IMR-90 (cell line): ENCODE measurements at regions not wholly inside any gene's neighbourhood (a gene's known extent, or its start where the extent isn't known, plus 50 kb on each side); places are given as distances from the start of the nearest gene placed in this dataset.

Source experiments
- ATAC-seq: fragments of 200-7000 bp; cut with Tn5 transposase; 2 replicates; pipeline ENCODE4 v1.9.1; 2020; ENCODE audit warnings: low read depth, mild to moderate bottlenecking, moderate library complexity
- BruUV-seq: library from RNA; stranded (reverse); fragments of 400-500 nt; replicated peaks from 2 replicates; lab custom pipeline; 2021; lab: Mats Ljungman, UMichigan
- CTCF ChIA-PET: fragments of 300-600 bp; formaldehyde crosslinking; extraction: SDS; loops from one replicate; lab custom pipeline; 2021; ENCODE audit warnings: antibody characterized with exemption; lab: Yijun Ruan, JAX
- POLR2A ChIA-PET: fragments of 300-600 bp; sonication (Branson Sonifier 250); formaldehyde crosslinking; loops from one replicate; lab custom pipeline; 2022; ENCODE audit warnings: antibody characterized with exemption; ENCODE audit not compliant: unreplicated experiment; lab: Charles Lee
- DNase-seq: peaks from one replicate; pipeline ENCODE4 v3.0.0; 2013
- H2AFZ ChIP-seq: replicated peaks from 2 replicates; pipeline ENCODE3; 2013; ENCODE audit warnings: low read length, mild to moderate bottlenecking; ENCODE audit not compliant: poor library complexity
- H2AK5ac ChIP-seq: 2 replicates; pipeline ENCODE4 v1.6.1; 2013; ENCODE audit warnings: low read depth, low read length, inconsistent platforms
- H2AK9ac ChIP-seq: replicated peaks from 2 replicates; pipeline ENCODE3; 2013; ENCODE audit warnings: mild to moderate bottlenecking, low read depth, low read length, moderate library complexity; ENCODE audit not compliant: poor library complexity
- H2BK120ac ChIP-seq: 2 replicates; pipeline ENCODE4 v1.6.1; 2013; ENCODE audit warnings: low read depth, low read length, inconsistent platforms
- H2BK15ac ChIP-seq: 3 replicates; pipeline ENCODE4 v1.6.1; 2013; ENCODE audit warnings: low read depth, low read length, inconsistent platforms
- H2BK20ac ChIP-seq: 2 replicates; pipeline ENCODE4 v1.6.1; 2013; ENCODE audit warnings: low read depth, mild to moderate bottlenecking, inconsistent platforms, low read length, moderate library complexity
- H2BK5ac ChIP-seq: 2 replicates; pipeline ENCODE4 v1.6.1; 2013; ENCODE audit warnings: mild to moderate bottlenecking, low read depth, low read length, inconsistent platforms; ENCODE audit not compliant: poor library complexity, severe bottlenecking
- H3K14ac ChIP-seq: replicated peaks from 2 replicates; pipeline ENCODE4 v1.6.1; 2013; ENCODE audit warnings: low read depth, low read length, inconsistent platforms
- H3K18ac ChIP-seq: 2 replicates; pipeline ENCODE4 v1.6.1; 2013; ENCODE audit warnings: low read depth, low read length, control low read depth
- H3K23ac ChIP-seq: 2 replicates; pipeline ENCODE4 v1.6.1; 2013; ENCODE audit warnings: low read depth, low read length, inconsistent platforms
- H3K27ac ChIP-seq: 2 replicates; pipeline ENCODE4 v1.5.1; 2013; ENCODE audit warnings: mild to moderate bottlenecking, control low read depth, low read length; ENCODE audit not compliant: insufficient read depth
- H3K27me3 ChIP-seq: 2 replicates; pipeline ENCODE4 v1.6.1; 2013; ENCODE audit warnings: low read length; ENCODE audit not compliant: control insufficient read depth, insufficient read depth
- H3K36me3 ChIP-seq: 2 replicates; pipeline ENCODE4 v1.6.1; 2013; ENCODE audit warnings: low read length, mixed read lengths; ENCODE audit not compliant: control insufficient read depth, insufficient read depth
- H3K4ac ChIP-seq: 2 replicates; pipeline ENCODE4 v1.6.1; 2013; ENCODE audit warnings: low read depth, low read length, inconsistent platforms
- H3K4me1 ChIP-seq: 2 replicates; pipeline ENCODE4 v1.6.1; 2013; ENCODE audit warnings: low read length, mixed read lengths; ENCODE audit not compliant: control insufficient read depth, insufficient read depth
- H3K4me2 ChIP-seq: 2 replicates; pipeline ENCODE4 v1.6.1; 2013; ENCODE audit warnings: low read depth, mild to moderate bottlenecking, control low read depth, low read length, moderate library complexity
- H3K4me3 ChIP-seq: 2 replicates; pipeline ENCODE4 v1.5.1; 2013; ENCODE audit warnings: low read depth, mild to moderate bottlenecking, control low read depth, low read length, moderate library complexity; ENCODE audit not compliant: insufficient read depth
- H3K56ac ChIP-seq: 2 replicates; pipeline ENCODE4 v1.6.1; 2013; ENCODE audit warnings: low read length, inconsistent platforms; ENCODE audit not compliant: insufficient read depth; ENCODE audit errors: extremely low read depth
- H3K79me1 ChIP-seq, 2 experiments: 2 replicates each; pipeline ENCODE4 v1.6.1; 2013; ENCODE audit warnings: low read length in 2 of 2, inconsistent platforms in 1 of 2, low read depth in 1 of 2
- H3K9ac ChIP-seq: 2 replicates; pipeline ENCODE4 v1.6.1; 2013; ENCODE audit warnings: low read depth, low read length, control low read depth
- H3K9me1 ChIP-seq: 2 replicates; pipeline ENCODE4 v1.6.1; 2013; ENCODE audit warnings: low read length, inconsistent platforms; ENCODE audit not compliant: insufficient read depth
- H3K9me3 ChIP-seq: 2 replicates; pipeline ENCODE4 v1.6.1; 2013; ENCODE audit warnings: low read length; ENCODE audit not compliant: control insufficient read depth, insufficient read depth
- H4K20me1 ChIP-seq: 2 replicates; pipeline ENCODE4 v1.6.1; 2013; ENCODE audit warnings: low read length, inconsistent platforms; ENCODE audit not compliant: insufficient read depth
- H4K5ac ChIP-seq: 2 replicates; pipeline ENCODE4 v1.6.1; 2013; ENCODE audit warnings: mild to moderate bottlenecking, low read depth, low read length, control low read depth
- H4K8ac ChIP-seq, 2 experiments: 2 replicates each; pipeline ENCODE4 v1.6.1; 2013; ENCODE audit warnings: low read depth in 2 of 2, low read length in 2 of 2, control low read depth in 1 of 2, inconsistent platforms in 1 of 2
- H4K91ac ChIP-seq: 2 replicates; pipeline ENCODE4 v1.6.1; 2013; ENCODE audit warnings: low read depth, low read length, inconsistent platforms; ENCODE audit not compliant: insufficient read depth
- BHLHE40 ChIP-seq: fragments of 150-350 bp; IDR thresholded peaks from 2 replicates; pipeline ENCODE4 v1.6.1; 2016; ENCODE audit warnings: mild to moderate bottlenecking, low read depth, low read length
- CEBPB ChIP-seq: IDR thresholded peaks from 2 replicates; pipeline ENCODE4 v1.6.1; 2012; ENCODE audit warnings: low read depth, low read length, improper control_type of control experiment
- CTCF ChIP-seq: conservative IDR thresholded peaks from 2 replicates; pipeline ENCODE4 v1.5.1; 2012; ENCODE audit warnings: mild to moderate bottlenecking, low read depth, low read length, improper control_type of control experiment
- ELK1 ChIP-seq: fragments of 150-350 bp; IDR thresholded peaks from 2 replicates; pipeline ENCODE4 v1.6.1; 2016; ENCODE audit warnings: low read depth, mild to moderate bottlenecking, low read length, moderate library complexity, borderline replicate concordance
- FOS ChIP-seq: fragments of 150-350 bp; IDR thresholded peaks from 2 replicates; pipeline ENCODE4 v1.6.1; 2016; ENCODE audit warnings: low read depth, low read length
- MAFK ChIP-seq: IDR thresholded peaks from 2 replicates; pipeline ENCODE4 v1.6.1; 2012; ENCODE audit warnings: low read depth, low read length, improper control_type of control experiment
- MAZ ChIP-seq: IDR thresholded peaks from 2 replicates; pipeline ENCODE4 v1.6.1; 2012; ENCODE audit warnings: low read depth, mild to moderate bottlenecking, low read length, improper control_type of control experiment, moderate library complexity, borderline replicate concordance
- MXI1 ChIP-seq: IDR thresholded peaks from 2 replicates; pipeline ENCODE4 v1.6.1; 2012; ENCODE audit warnings: low read depth, mild to moderate bottlenecking, low read length, moderate library complexity, borderline replicate concordance
- NFE2L2 ChIP-seq: fragments of 150-350 bp; IDR thresholded peaks from 2 replicates; pipeline ENCODE4 v1.6.1; 2016; ENCODE audit warnings: low read depth, mild to moderate bottlenecking, low read length
- POLR2A ChIP-seq: IDR thresholded peaks from 2 replicates; pipeline ENCODE4 v1.6.1; 2012; ENCODE audit warnings: mild to moderate bottlenecking, low read depth, low read length
- RAD21 ChIP-seq: IDR thresholded peaks from 2 replicates; pipeline ENCODE4 v1.6.1; 2012; ENCODE audit warnings: low read length, improper control_type of control experiment
- RFX5 ChIP-seq: IDR thresholded peaks from 2 replicates; pipeline ENCODE4 v1.8.0; 2012; ENCODE audit warnings: low read depth, mild to moderate bottlenecking, low read length, moderate library complexity
- SMC3 ChIP-seq: fragments of 150-350 bp; IDR thresholded peaks from 2 replicates; pipeline ENCODE4 v1.6.1; 2016; ENCODE audit warnings: low read depth, mild to moderate bottlenecking, antibody characterized with exemption, low read length, moderate library complexity
- USF2 ChIP-seq: fragments of 150-350 bp; IDR thresholded peaks from 2 replicates; pipeline ENCODE4 v1.6.1; 2017; ENCODE audit warnings: mild to moderate bottlenecking, antibody characterized with exemption, low read length, low read depth
- WGBS, 2 experiments: methylation state at CpG; one replicate each; pipeline versions ENCODE4 v1.1.5 to v1.1.7; 2013; ENCODE audit warnings: missing lambda C conversion rate in 2 of 2; ENCODE audit not compliant: insufficient read length in 1 of 2; ENCODE audit errors: extremely low coverage in 2 of 2; 5-methylcytosine and 5-hydroxymethylcytosine counted together
- dilution Hi-C: fragments of 300-500 bp; cut with HindIII; formaldehyde crosslinking; loops from one replicate; pipeline ENCODE4 v1.14.3; 2018; ENCODE audit warnings: low sequenced_read_pairs; ENCODE audit not compliant: unreplicated experiment
- in situ Hi-C: fragments of 300-500 bp; cut with MboI; formaldehyde crosslinking; loops from 3 replicates; pipeline ENCODE4 v1.14.3; 2019; ENCODE audit warnings: low sequenced_read_pairs, inconsistent platforms, mixed read lengths
- intact Hi-C: fragments of 100-400 bp; cut with micrococcal nuclease; formaldehyde crosslinking; loops from 2 replicates; pipeline ENCODE4 v1.10.0; 2022

GRCh38 chr21:38725196-38726157 is 80.3 kb upstream of the ETS2 start:
- H4K5ac ChIP-seq, result no peak overlapping the region
- CTCF ChIA-PET, result no interaction called here
- no peak overlapping the region for H3K23ac ChIP-seq
- H3K4me3 ChIP-seq, result no peak overlapping the region
- no peak overlapping the region for H2AK5ac ChIP-seq
- H3K4me2 ChIP-seq, result no peak overlapping the region
- no peak overlapping the region for H3K56ac ChIP-seq
- H3K14ac ChIP-seq, result no peak overlapping the region
- peaks cover 13% of the 10 kb centered on the region for H3K9me3 ChIP-seq
- H3K18ac ChIP-seq, result no peak overlapping the region
- no peak overlapping the region for H3K9ac ChIP-seq
- H2BK5ac ChIP-seq, result no peak overlapping the region
- in situ Hi-C loops (no loop called here), dilution Hi-C loops (no loop called here), intact Hi-C loops (no loop called here)
- BruUV-seq, result no TSS peak
- H2AFZ ChIP-seq, result no peak overlapping the region
- no peaks in the 10 kb centered on the region for H3K79me1 ChIP-seq
- DNase-seq, result no peak
- POLR2A ChIA-PET, result interaction anchor here (0.6 kb wide), 1 partner anchor 295 kb away, joined by 3 read pairs; no protein-coding TSS in a partner anchor
- TF ChIP-seq RAD21 (no peak), BHLHE40 (no peak), MAZ (no peak), POLR2A (no peak), SMC3 (no peak), USF2 (no peak), MAFK (no peak), CTCF (no peak), RFX5 (no peak), FOS (no peak), ELK1 (no peak), CEBPB (no peak), NFE2L2 (no peak), MXI1 (no peak)
- no peaks in the 10 kb centered on the region for H3K9me1 ChIP-seq
- H4K8ac ChIP-seq, result no peak overlapping the region
- WGBS, 2 experiments, result 90% methylated on average over 2 of the region's 5 CpGs; no CpG with 5 or more reads in 1 of the 2 experiments
- no peak overlapping the region for H2BK120ac ChIP-seq
- H4K91ac ChIP-seq, result no peak overlapping the region
- H2BK15ac ChIP-seq, result no peak overlapping the region
- H3K4ac ChIP-seq, result no peak overlapping the region
- no peak overlapping the region for H2AK9ac ChIP-seq
- no peaks in the 10 kb centered on the region for H3K4me1 ChIP-seq
- H2BK20ac ChIP-seq, result no peak overlapping the region
- no peaks in the 10 kb centered on the region for H3K36me3 ChIP-seq
- H3K27me3 ChIP-seq, result peaks cover 36% of the 10 kb centered on the region
- no peak overlapping the region for H3K27ac ChIP-seq
- no peak for ATAC-seq
- no peaks in the 10 kb centered on the region for H4K20me1 ChIP-seq
